Activated CD4-positive, alpha-beta T cell treated with anti-CD3 and anti-CD28 coated beads, Interleukin-2, amount 50 U/mL, for 16 hours (primary cell): ENCODE measurements at regions not wholly inside any gene's neighbourhood (a gene's known extent, or its start where the extent isn't known, plus 50 kb on each side); places are given as distances from the start of the nearest gene placed in this dataset.
"Not testable (repeated sequence)": the region's sequence is repeated elsewhere in the genome, so short reads cannot be mapped to it uniquely, and the experiment has no call there.

Experiments
- DNase-seq: peaks from one replicate; pipeline ENCODE4 v3.0.0-alpha.2; 2020

DNA sequence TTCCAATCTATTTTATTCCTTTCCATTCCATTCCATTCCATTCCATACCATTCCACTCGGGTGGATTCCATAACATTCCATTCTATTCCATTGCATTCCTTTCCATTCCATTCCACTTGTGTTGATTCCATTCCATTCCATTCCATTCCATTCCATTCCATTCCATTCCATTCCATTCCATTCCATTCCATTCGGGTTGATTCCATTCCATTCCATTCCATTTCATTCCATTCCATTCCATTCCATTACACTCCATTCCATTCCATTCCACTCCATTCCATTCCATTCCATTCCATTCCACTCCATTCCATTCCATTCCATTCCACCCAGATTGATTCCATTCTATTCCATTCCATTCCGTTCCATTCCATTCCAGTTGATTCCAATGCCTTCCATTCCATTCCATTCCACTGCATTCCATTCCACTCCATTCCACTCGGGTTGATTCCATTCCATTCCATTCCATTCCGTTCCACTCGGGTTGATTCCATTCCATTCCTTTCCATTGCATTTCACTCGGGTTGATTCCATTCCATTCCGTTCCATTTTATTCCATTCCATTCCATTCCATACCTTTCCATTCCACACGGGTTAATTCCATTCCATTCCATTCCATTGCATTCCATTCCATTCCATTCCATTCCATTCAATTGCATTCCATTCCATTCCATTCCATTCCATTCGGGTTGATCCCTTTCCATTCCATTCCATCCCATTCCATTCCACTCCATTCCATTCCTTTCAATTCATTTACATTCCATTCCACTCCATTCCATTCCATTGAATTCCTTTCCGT, 168.4 kb downstream of the CWH43 start:
- DNase-seq: not testable (repeated sequence)

DNA sequence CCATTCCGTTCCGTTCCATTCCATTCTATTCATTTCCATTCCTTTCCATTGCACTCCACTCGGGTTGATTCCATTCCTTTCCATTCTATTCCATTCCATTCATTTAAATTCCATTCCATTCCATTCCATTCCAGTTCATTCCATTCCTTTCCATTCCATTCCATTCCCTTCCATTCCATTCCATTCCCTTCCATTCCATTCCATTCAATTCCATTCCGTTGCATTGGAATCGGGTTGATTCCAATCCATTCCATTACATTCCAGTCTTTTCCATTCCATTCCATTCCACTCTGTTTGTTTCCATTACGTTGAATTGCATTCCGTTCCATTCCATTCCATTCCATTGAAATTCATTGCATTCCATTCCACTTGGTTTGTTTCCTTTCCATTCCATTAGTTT, 169.2 kb downstream of the CWH43 start:
- DNase-seq: not testable (repeated sequence)

GRCh38 chr4:49156309-49156708, 170.2 kb downstream of the CWH43 start:
- not testable (repeated sequence) for DNase-seq

DNA sequence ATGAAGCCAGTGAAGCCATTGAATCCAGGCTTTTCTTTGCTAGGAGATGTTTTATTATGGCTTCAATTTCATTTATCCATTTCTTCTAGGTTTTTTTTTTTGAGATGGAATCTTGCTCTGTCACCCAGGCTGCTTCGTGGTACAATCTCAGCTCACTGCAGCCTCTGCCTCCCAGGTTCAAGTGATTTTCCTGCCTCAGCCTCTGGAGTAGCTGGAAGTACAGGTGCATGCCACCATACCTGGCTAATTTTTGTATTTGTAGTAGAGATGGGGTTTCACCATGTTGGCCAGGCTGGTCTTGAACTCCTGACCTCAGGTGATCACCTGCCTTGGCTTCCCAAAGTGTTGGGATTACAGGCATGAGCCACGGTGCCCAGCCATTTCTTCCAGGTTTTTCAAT, 171.6 kb downstream of the CWH43 start:
- DNase-seq: not testable (repeated sequence)

DNA sequence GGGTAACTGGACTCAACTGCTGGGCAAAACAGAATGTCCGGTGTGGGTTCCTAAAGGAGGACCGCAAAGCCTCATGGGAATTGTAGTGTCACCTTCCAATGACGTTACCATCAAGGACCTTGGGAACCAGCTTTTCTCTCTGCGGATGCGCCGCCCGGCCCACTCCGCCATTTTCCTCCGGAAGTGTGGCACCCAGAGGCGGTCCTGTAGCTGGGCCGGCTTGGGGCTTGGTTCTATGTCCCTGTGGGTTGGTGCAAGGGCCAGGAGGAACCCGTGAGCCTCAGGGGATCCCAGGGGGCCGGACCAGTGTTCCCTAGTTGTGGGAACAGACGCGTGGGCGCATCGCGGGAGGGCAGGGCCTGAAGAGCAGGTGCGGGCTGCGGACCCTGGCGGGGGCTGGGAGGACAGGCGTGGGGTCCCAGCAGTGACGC, 175.1 kb downstream of the CWH43 start:
- DNase-seq: not testable (repeated sequence)

DNA sequence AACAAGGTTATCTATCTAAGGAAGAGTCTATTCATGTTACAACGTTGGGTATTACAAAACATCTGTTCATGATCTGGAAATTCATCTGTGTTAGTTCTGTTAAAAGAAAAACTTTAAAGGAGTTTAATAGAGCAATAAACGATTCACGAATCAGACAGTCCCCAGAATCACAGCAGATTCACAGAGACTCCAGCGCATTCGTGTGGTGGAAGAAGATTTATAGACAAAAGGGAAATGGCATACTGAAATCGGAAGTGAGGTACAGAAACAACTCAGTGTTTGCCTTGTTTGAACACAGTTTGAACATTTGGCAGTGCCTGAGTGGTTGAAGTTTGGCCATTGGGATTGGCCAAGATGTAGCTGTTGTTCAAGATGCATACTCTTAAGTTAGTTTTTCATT, 178.8 kb downstream of the CWH43 start:
- not testable (repeated sequence) for DNase-seq

GRCh38 chr4:49177847-49178246, 191.8 kb downstream of the CWH43 start:
- not testable (repeated sequence) for DNase-seq

GRCh38 chr4:49181088-49181487, 195.0 kb downstream of the CWH43 start:
- not testable (repeated sequence) for DNase-seq

DNA sequence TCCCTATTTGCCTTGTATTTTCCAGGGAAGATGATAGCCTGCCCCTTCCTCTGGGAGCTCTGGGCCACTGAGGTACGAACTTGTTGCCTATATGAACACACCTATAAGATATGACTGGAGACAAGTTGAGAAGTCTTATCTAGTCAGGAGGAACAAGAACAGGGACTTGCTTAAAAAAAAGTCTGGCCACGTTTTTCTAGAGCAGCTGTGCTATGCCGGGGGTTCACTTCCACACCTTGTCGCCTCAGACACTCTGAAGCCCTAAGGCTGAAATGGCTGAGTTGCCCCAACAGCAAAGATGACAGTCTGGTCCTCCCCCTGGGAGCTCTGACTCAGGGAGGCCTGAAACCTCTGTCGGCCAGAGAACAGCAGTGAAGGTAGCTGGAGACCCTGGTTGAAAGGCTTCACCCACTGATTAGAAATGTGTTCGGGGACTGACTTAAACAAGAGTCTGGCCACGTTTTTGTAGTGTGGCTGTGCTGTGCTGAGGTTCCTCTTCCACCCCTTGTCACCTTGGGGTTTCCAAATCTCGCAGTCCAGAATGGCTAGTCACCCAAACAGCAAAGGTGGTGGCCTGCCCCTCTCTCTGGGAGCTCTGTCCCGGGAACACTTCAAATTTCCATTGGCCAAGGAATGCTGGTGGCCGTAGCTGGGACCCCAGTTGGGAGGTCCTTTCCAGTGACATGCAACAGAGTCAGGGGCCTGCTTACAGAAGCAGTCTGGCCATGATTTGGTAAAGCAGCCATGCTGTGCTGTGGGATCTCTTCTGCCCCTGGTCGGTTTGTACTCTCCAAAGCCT, 225.5 kb downstream of the CWH43 start:
- DNase-seq: not testable (repeated sequence)

DNA sequence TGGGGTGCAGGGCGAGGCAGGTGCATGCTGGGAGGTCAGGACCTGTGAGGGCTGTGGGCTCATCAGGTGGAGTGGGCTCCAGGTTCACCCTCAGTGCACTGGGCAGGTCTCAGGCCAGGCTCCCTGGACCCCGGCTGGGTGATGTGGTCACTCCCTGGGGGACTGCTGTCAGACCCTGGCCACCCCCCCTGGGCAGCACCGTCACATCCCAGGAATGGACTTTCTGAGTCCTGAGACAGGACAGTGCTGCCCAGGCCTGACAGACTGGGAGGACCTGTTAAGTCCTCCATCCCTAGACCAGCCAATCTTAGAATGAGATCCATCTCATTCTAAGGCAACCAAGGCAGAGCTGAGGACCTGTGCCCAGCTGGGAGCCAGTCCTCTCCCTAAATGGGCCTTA, 227.2 kb downstream of the CWH43 start:
- DNase-seq: not testable (repeated sequence)

- DNase-seq: not testable (repeated sequence)
These were observed 227.7 kb downstream of the CWH43 start for GRCh38 chr4:49213750-49214149.

DNA sequence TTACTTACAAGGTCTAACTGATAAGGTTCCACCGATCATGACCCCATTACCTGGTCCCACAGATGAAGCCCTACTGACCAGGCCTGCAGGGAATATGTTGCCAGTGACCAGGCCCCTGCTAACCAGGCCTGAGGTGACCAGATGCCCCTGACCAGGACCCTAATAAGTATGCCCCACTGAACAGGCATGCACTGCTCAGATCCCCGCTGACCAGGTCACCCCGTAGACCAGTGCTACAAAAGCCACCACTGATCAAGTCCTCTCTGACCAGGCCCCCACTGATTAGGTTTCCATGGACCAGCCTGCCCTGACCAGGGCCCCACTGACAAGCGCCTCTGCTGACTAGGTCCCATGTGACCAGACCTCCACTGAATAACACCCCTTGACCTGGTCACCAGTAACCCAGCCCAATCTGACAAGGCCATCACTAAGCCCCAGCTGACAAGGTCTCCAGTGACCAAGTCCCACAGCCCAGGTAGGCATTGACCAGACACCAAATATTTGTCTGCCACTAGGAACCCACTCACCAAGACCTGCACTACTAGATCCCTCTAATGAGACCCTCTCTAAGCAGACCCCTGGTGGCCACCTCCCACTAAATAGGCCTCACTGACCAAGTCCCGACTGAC, 228.5 kb downstream of the CWH43 start:
- DNase-seq: not testable (repeated sequence)

DNA sequence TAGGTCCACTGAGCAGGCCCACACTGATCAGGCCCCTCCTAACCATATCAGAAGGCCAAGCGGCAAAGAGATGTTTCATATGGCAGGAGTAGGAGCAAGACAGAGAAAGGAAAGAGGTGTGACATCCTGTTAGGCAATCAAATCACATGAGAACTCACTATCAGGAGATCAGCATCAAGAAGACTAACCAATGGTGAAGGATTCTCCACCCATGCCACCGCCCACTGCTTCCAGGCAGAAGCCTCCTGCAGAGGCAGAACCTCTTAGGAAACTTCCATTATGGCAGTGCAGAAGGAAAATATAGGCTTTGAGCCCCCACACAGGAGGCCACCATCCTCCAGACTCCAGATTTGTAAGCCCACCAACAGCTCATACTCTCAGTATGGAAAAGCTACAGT, 229.0 kb downstream of the CWH43 start:
- not testable (repeated sequence) for DNase-seq

GRCh38 chr4:49216606-49217005, 230.5 kb downstream of the CWH43 start:
- not testable (repeated sequence) for DNase-seq

DNA sequence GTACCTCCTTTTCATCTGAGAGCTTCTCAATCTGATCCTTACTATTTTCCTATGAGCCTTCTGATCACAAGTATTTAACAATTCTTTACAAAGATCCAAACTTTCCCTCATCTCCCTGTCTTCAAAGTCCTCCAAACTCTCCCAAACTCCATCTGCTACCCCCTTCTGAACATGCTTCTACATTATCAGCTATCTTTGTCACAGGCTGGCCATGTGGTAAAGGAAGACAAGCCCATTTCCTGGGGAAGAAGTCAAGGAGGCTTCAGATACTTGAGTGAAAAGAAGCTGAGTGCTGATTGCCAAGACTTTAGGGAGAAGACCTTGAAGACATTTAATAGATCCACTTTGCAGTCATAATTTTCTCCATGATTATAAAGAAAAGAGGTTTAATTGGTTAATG, 231.4 kb downstream of the CWH43 start:
- DNase-seq: no peak

- not testable (repeated sequence) for DNase-seq
These were observed 232.0 kb downstream of the CWH43 start for GRCh38 chr4:49218094-49218493.

DNA sequence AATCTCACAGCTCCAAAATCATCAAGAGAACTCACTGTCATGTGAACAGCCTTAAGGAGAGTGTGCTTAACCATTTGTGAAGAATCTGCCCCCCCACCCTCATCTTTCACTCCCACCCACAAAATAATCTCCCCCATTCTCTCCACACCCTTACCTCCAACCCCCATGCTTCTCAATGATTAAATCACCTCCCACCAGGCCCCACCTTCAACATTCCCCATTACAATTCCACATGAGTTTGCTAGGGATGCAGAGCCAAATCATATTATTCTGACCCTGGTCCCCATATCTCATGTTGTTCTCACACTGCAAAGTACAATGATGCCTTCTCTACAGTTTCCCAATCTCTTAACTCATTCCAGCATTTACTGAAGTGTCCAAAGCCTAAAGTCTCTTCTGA, 232.9 kb downstream of the CWH43 start:
- not testable (repeated sequence) for DNase-seq

GRCh38 chr4:49219489-49220225, 233.6 kb downstream of the CWH43 start:
- DNase-seq: not testable (repeated sequence)

DNA sequence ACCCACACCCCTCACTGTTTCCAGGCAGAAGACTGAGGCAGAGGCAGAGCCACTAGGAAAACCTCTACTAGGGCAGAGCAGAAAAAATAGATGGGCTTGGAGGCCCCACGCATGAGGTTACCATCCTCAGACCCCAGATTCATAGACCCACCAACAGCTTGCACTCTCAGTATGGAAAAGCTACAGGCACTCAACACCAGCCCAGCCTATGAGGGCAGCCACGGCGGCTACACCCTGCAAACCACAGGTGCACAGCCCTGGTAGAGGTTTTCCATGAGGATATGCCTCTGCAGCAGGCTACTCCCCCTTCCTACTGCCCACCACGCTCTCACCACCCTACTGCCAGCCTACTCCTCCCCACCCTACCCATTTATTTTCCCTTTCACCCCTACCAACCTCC, 235.1 kb downstream of the CWH43 start:
- DNase-seq: no peak

DNA sequence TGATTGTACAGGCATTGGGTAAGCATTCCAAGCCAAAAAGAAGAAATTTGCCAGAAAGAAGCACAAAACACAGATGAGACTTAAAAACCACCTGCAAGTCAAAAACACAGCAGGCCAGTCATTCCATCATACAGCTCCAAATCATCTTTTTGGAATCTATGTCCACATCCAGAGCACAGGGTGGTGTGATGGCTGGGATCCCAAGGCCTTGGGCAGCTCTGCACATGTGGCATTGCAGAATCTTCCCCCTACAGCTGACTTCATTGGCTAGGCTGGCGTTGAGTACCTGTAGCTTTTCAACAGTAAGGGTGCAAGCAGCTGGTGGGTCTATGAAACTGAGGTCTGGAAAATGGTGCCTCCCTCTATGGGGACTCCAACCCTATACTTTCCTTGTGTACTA, 236.7 kb downstream of the CWH43 start:
- not testable (repeated sequence) for DNase-seq

GRCh38 chr4:49226216-49226866, 240.3 kb downstream of the CWH43 start:
- DNase-seq: not testable (repeated sequence)

DNA sequence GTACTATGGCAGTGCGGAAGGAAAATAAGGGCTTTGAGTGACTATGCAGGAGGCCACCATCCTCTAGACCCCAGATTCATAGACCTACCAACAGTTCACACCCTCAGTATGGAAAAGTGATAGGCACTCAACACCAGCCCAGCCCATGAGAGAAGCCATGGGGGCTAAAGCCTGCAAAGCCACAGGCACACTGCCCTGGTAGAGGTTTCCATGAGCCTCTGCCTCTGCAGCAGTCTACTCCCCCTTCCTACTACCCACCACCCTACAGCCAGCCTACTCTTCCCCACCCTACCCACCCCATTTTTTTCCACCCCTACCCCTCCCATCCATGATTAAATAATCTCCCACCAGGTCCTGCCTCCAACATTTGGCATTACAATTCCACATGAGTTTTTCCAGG, 241.9 kb downstream of the CWH43 start:
- not testable (repeated sequence) for DNase-seq
